Urothelium cell line (cell line): ENCODE measurements at regions not wholly inside any gene's neighbourhood (a gene's known extent, or its start where the extent isn't known, plus 50 kb on each side); places are given as distances from the start of the nearest gene placed in this dataset.

Experiments used
- DNase-seq: peaks from one replicate; pipeline ENCODE4 v3.0.0; 2011; ENCODE audit warnings: low spot score, mixed read lengths
- FAIRE-seq: peaks from 2 replicates; lab custom pipeline; 2011; peaks lifted over from hg19 to GRCh38; lab: Jason Lieb, UNC

- FAIRE-seq: no peak
- DNase-seq: no peak
Observed at GRCh38 chr18:60445341-60445740, 72.8 kb upstream of the MC4R start.

GRCh38 chr18:60446821-60447220 is 74.2 kb upstream of the MC4R start:
- no peak for DNase-seq
- FAIRE-seq: no peak

- no peak for DNase-seq
- FAIRE-seq: no peak
Observed at GRCh38 chr18:60448487-60449267, 76.1 kb upstream of the MC4R start.

GRCh38 chr18:60452421-60452820 is 79.8 kb upstream of the MC4R start:
- FAIRE-seq (no peak), DNase-seq (peak; percentile 26)

- no peak for FAIRE-seq
- no peak for DNase-seq
Observed at GRCh38 chr18:60466677-60467076, 94.1 kb upstream of the MC4R start.

GRCh38 chr18:60469387-60470100 is 97.0 kb upstream of the MC4R start:
- DNase-seq (no peak), FAIRE-seq (no peak)

- FAIRE-seq: no peak
Observed at GRCh38 chr18:60471652-60472051, 99.1 kb upstream of the MC4R start.

GRCh38 chr18:60485201-60485600 is 112.6 kb upstream of the MC4R start:
- FAIRE-seq (no peak), DNase-seq (peak; percentile 7)

More at GRCh38 chr18:60471652-60472051, 99.1 kb upstream of the MC4R start:
- DNase-seq: no peak

GRCh38 chr18:60493066-60493465 is 120.5 kb upstream of the MC4R start:
- no peak for FAIRE-seq
- DNase-seq: no peak

- no peak for FAIRE-seq
- no peak for DNase-seq
Observed at GRCh38 chr18:60499675-60500074, 127.1 kb upstream of the MC4R start.

- FAIRE-seq (no peak), DNase-seq (no peak)
Observed at GRCh38 chr18:60500960-60501359, 128.4 kb upstream of the MC4R start.

- FAIRE-seq (no peak), DNase-seq (no peak)
Observed at GRCh38 chr18:60502591-60502990, 130.0 kb upstream of the MC4R start.

- DNase-seq: no peak
Observed at GRCh38 chr18:60503199-60503598, 130.6 kb upstream of the MC4R start.

GRCh38 chr18:60506190-60506589 is 133.6 kb upstream of the MC4R start:
- FAIRE-seq: no peak
- DNase-seq: no peak

More at GRCh38 chr18:60503199-60503598, 130.6 kb upstream of the MC4R start:
- no peak for FAIRE-seq

GRCh38 chr18:60506682-60507081 is 134.1 kb upstream of the MC4R start:
- FAIRE-seq (no peak), DNase-seq (no peak)

- DNase-seq (no peak), FAIRE-seq (no peak)
Observed at GRCh38 chr18:60508108-60508507, 135.5 kb upstream of the MC4R start.

GRCh38 chr18:60534538-60534937 is 162.0 kb upstream of the MC4R start:
- no peak for FAIRE-seq
- DNase-seq: peak; percentile 4

GRCh38 chr18:60537074-60537473 is 164.5 kb upstream of the MC4R start:
- no peak for FAIRE-seq

GRCh38 chr18:60538891-60539290 is 166.3 kb upstream of the MC4R start:
- no peak for FAIRE-seq
- DNase-seq: no peak

More at GRCh38 chr18:60537074-60537473, 164.5 kb upstream of the MC4R start:
- DNase-seq: no peak

- DNase-seq (no peak), FAIRE-seq (no peak)
Observed at GRCh38 chr18:60541661-60542060, 169.1 kb upstream of the MC4R start.

- no peak for FAIRE-seq
Observed at GRCh38 chr18:60543646-60544045, 171.1 kb upstream of the MC4R start.

GRCh38 chr18:60549338-60549960 is 176.9 kb upstream of the MC4R start:
- no peak for FAIRE-seq
- peak; percentile 12 for DNase-seq

More at GRCh38 chr18:60543646-60544045, 171.1 kb upstream of the MC4R start:
- DNase-seq: no peak
